Lower lobe of right lung (tissue), 2 donors: ENCODE measurements at regions not wholly inside any gene's neighbourhood (a gene's known extent, or its start where the extent isn't known, plus 50 kb on each side); places are given as distances from the start of the nearest gene placed in this dataset.

Experiments used
- ATAC-seq, 2 donors: fragments of 200-7000 bp; cut with Tn5 transposase; one replicate each; pipeline ENCODE4 v1.9.1; 2020 to 2022; ENCODE audit warnings: mild to moderate bottlenecking in 2 of 2, moderate library complexity in 2 of 2
- DNase-seq: peaks from one replicate; pipeline ENCODE4 v3.0.0-alpha.2; 2020
- H3K27ac ChIP-seq: fragments of 200-600 bp; one replicate; pipeline ENCODE4 v1.8.0; 2022
- H3K27me3 ChIP-seq: fragments of 200-600 bp; one replicate; pipeline ENCODE4 v1.8.0; 2022; ENCODE audit warnings: low read depth
- H3K36me3 ChIP-seq: fragments of 200-600 bp; one replicate; pipeline ENCODE4 v1.8.0; 2022; ENCODE audit warnings: mild to moderate bottlenecking
- H3K4me1 ChIP-seq: fragments of 200-600 bp; one replicate; pipeline ENCODE4 v1.8.0; 2022
- H3K4me3 ChIP-seq: fragments of 200-600 bp; one replicate; pipeline ENCODE4 v1.8.0; 2022; ENCODE audit warnings: mild to moderate bottlenecking
- H3K9me3 ChIP-seq: fragments of 200-600 bp; one replicate; pipeline ENCODE4 v1.8.0; 2022
- CTCF ChIP-seq: fragments of 200-600 bp; IDR thresholded peaks from one replicate; pipeline ENCODE4 v1.8.0; 2022; ENCODE audit warnings: antibody characterized with exemption, mild to moderate bottlenecking
- intact Hi-C: fragments of 100-400 bp; cut with DNase I; formaldehyde crosslinking; loops from one replicate; pipeline ENCODE4 v1.11.0; 2022
- donor health status: DM: no; HTN: yes; CAD: no; lungs with severe emphysema.

- TF ChIP-seq CTCF: no peak
- Histone ChIP-seq H3K4me1 (no peaks in the 10 kb centered on the region), H3K9me3 (no peaks in the 10 kb centered on the region), H3K27me3 (no peaks in the 10 kb centered on the region), H3K27ac (no peak overlapping the region), H3K36me3 (no peaks in the 10 kb centered on the region), H3K4me3 (no peak overlapping the region)
- peak in 1 of 2 donors; percentile 44 for ATAC-seq
- intact Hi-C loops: no loop called here
- no peak for DNase-seq
Observed at GRCh38 chr16:5653041-5653440, 555.4 kb upstream of the EEF2KMT start.

GRCh38 chr16:5649762-5650743 is 552.5 kb upstream of the EEF2KMT start:
- TF ChIP-seq CTCF: no peak
- Histone ChIP-seq H3K4me3 (no peak overlapping the region), H3K4me1 (no peaks in the 10 kb centered on the region), H3K9me3 (no peaks in the 10 kb centered on the region), H3K36me3 (no peaks in the 10 kb centered on the region), H3K27me3 (no peaks in the 10 kb centered on the region), H3K27ac (no peak overlapping the region)
- peak; percentile 78 for DNase-seq
- peak; percentile 86 to 89 for ATAC-seq
- intact Hi-C loops: no loop called here

- Histone ChIP-seq H3K4me3 (no peak overlapping the region), H3K4me1 (no peaks in the 10 kb centered on the region), H3K27ac (no peak overlapping the region), H3K9me3 (no peaks in the 10 kb centered on the region), H3K27me3 (no peaks in the 10 kb centered on the region), H3K36me3 (no peaks in the 10 kb centered on the region)
- intact Hi-C loops: no loop called here
- DNase-seq: no peak
- TF ChIP-seq CTCF: no peak
- ATAC-seq: no peak
Observed at GRCh38 chr16:5647051-5647450, 549.5 kb upstream of the EEF2KMT start.

- Histone ChIP-seq H3K36me3 (no peaks in the 10 kb centered on the region), H3K4me1 (no peaks in the 10 kb centered on the region), H3K4me3 (no peak overlapping the region), H3K27me3 (no peaks in the 10 kb centered on the region), H3K9me3 (no peaks in the 10 kb centered on the region), H3K27ac (no peak overlapping the region)
- intact Hi-C loops: no loop called here
- ATAC-seq (no peak), DNase-seq (no peak)
- TF ChIP-seq CTCF: no peak
Observed at GRCh38 chr16:5643855-5644531, 546.4 kb upstream of the EEF2KMT start.

GRCh38 chr16:5642436-5642835 is 544.8 kb upstream of the EEF2KMT start:
- no peaks in the 10 kb centered on the region for H3K27me3 ChIP-seq
- H3K36me3 ChIP-seq: no peaks in the 10 kb centered on the region
- no peak overlapping the region for H3K4me3 ChIP-seq
- intact Hi-C loops: no loop called here
- no peak for TF ChIP-seq CTCF
- ATAC-seq: peak in 1 of 2 donors; percentile 36
- DNase-seq: no peak
- no peak overlapping the region for H3K27ac ChIP-seq
- no peaks in the 10 kb centered on the region for H3K4me1 ChIP-seq
- no peaks in the 10 kb centered on the region for H3K9me3 ChIP-seq
